Esophagus muscularis mucosa (tissue), 4 donors: ENCODE measurements at regions not wholly inside any gene's neighbourhood (a gene's known extent, or its start where the extent isn't known, plus 50 kb on each side); places are given as distances from the start of the nearest gene placed in this dataset.

ENCODE experiments used
- DNase-seq: peaks from one replicate; pipeline ENCODE4 v3.0.0-alpha.2; 2017; ENCODE audit errors: extremely low spot score
- H3K27ac ChIP-seq, 4 donors: fragments of 200-600 bp; sonication (generic); replicated peaks in 1 of 4; 1 replicate in 3 of 4; 2 replicates in 1 of 4; pipeline ENCODE4 v1.5.1; 2016 to 2019; ENCODE audit warnings: mild to moderate bottlenecking in 1 of 4
- H3K27me3 ChIP-seq, 4 donors: fragments of 200-600 bp; sonication (generic); one replicate each; pipeline versions ENCODE4 v1.5.1 to v1.6.0; 2016 to 2019
- H3K36me3 ChIP-seq, 4 donors: fragments of 200-600 bp; sonication (generic); one replicate each; pipeline ENCODE4 v1.5.1; 2016 to 2019
- H3K4me1 ChIP-seq, 4 donors: fragments of 200-600 bp; sonication (generic); one replicate each; pipeline ENCODE4 v1.5.1; 2016 to 2019
- H3K4me3 ChIP-seq, 4 donors: fragments of 200-600 bp; sonication (generic); 1 replicate in 2 of 4; 2 replicates in 2 of 4; pipeline ENCODE4 v1.5.1; 2016 to 2019; ENCODE audit warnings: mild to moderate bottlenecking in 4 of 4, moderate library complexity in 1 of 4
- H3K9me3 ChIP-seq, 4 donors: fragments of 200-600 bp; sonication (generic); 1 replicate in 3 of 4; 2 replicates in 1 of 4; pipeline ENCODE4 v1.5.1; 2016 to 2019
- EP300 ChIP-seq: sonication (generic); formaldehyde crosslinking; IDR thresholded peaks from one replicate; pipeline ENCODE4 v1.6.1; 2017; ENCODE audit warnings: antibody characterized with exemption
- POLR2A ChIP-seq: fragments of 450-650 bp; IDR thresholded peaks from one replicate; pipeline ENCODE4 v1.6.1; 2017; ENCODE audit warnings: antibody characterized with exemption, moderate library complexity, mild to moderate bottlenecking, low read depth
- POLR2AphosphoS5 ChIP-seq, 2 donors: sonication (generic); formaldehyde crosslinking; IDR thresholded peaks; one replicate each; pipeline ENCODE4 v1.6.1; 2017; ENCODE audit warnings: antibody characterized with exemption in 2 of 2
- WGBS: methylation state at CpG from one replicate; pipeline ENCODE4 v1.1.5; 2018; 5-methylcytosine and 5-hydroxymethylcytosine counted together
- intact Hi-C: fragments of 100-400 bp; cut with DNase I; formaldehyde crosslinking; loops from one replicate; pipeline ENCODE4 v1.15.1; 2023
- TF ChIP-seq, protein P1 (sequence below), 3 experiments: fragments of 200-600 bp in 2 of 3; fragments of 450-650 bp in 1 of 3; sonication (generic) in 2 of 3; IDR thresholded peaks; one replicate each; pipeline ENCODE4 v1.5.1; 2017 to 2019; ENCODE audit warnings: antibody characterized with exemption in 3 of 3, mild to moderate bottlenecking in 2 of 3, moderate library complexity in 1 of 3

DNA sequence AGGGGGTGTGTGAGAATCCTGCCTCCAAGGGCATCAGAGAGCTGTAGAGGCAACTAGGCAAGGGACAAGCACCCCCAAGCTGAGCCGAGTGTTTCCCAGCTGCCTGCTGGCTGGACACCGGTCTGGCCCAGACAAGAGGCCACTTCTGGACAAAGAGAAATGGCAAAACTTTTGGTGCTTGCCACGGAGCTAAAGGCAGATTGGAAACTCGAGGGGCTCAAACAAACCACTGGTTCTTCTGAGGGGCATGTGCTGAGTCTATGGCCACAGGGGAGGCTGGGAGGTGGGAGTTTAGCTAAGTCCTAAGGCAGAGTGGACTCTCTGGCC is 66.5 kb upstream of the INPP5A start:
- DNase-seq = no peak
- Histone ChIP-seq H3K27ac (peak overlapping the region in 3 of 4 donors; percentile 97 to 100 (median 97)), H3K9me3 (peaks cover 0 to 11% (median 0%) of the 10 kb centered on the region in 4 donors), H3K4me3 (no peak overlapping the region), H3K27me3 (no peaks in the 10 kb centered on the region), H3K36me3 (no peaks in the 10 kb centered on the region), H3K4me1 (peaks cover 29 to 51% (median 47%) of the 10 kb centered on the region in 4 donors)
- intact Hi-C loops = no loop called here
- 83% methylated on average over 4 of the region's 4 CpGs for WGBS
- no peak for TF ChIP-seq EP300
- TF ChIP-seq POLR2AphosphoS5 (IDR thresholded peaks at IDR 0.05) = no peak
- TF ChIP-seq, protein P1, sequence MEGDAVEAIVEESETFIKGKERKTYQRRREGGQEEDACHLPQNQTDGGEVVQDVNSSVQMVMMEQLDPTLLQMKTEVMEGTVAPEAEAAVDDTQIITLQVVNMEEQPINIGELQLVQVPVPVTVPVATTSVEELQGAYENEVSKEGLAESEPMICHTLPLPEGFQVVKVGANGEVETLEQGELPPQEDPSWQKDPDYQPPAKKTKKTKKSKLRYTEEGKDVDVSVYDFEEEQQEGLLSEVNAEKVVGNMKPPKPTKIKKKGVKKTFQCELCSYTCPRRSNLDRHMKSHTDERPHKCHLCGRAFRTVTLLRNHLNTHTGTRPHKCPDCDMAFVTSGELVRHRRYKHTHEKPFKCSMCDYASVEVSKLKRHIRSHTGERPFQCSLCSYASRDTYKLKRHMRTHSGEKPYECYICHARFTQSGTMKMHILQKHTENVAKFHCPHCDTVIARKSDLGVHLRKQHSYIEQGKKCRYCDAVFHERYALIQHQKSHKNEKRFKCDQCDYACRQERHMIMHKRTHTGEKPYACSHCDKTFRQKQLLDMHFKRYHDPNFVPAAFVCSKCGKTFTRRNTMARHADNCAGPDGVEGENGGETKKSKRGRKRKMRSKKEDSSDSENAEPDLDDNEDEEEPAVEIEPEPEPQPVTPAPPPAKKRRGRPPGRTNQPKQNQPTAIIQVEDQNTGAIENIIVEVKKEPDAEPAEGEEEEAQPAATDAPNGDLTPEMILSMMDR (IDR thresholded peaks at IDR 0.05) = no peak
- TF ChIP-seq POLR2A = no peak

DNA sequence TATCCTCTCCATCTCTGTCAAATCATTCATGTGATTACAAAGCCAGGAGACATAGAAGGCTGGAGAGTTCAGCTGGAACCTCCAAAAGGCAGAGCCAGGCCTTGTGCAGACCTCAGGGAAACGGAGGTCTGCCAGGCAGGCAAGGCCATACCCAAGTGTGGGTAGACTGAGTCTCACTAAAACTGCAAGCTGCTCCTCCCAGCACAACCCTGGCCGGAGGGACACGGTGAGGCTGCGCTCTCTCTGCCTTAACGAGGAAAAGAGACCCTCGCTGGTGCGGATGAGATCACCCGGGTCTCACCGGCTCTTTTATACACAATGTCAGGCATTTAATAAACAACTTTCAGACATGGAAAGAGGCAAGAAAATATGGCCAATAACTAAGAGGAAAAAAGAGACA is 66.1 kb upstream of the INPP5A start:
- no peak overlapping the region for H3K4me3 ChIP-seq
- no peak for DNase-seq
- no peaks in the 10 kb centered on the region for H3K36me3 ChIP-seq
- WGBS = 90% methylated on average over 8 of the region's 9 CpGs
- intact Hi-C loops = no loop called here
- H3K27ac ChIP-seq = peak overlapping the region in 1 of 4 donors; percentile 97
- H3K27me3 ChIP-seq = no peaks in the 10 kb centered on the region
- H3K9me3 ChIP-seq = peaks cover 0 to 11% (median 0%) of the 10 kb centered on the region in 4 donors
- TF ChIP-seq EP300 = no peak
- TF ChIP-seq, protein P1 (IDR thresholded peaks at IDR 0.05) = no peak
- peaks cover 25 to 47% (median 43%) of the 10 kb centered on the region in 4 donors for H3K4me1 ChIP-seq

DNA sequence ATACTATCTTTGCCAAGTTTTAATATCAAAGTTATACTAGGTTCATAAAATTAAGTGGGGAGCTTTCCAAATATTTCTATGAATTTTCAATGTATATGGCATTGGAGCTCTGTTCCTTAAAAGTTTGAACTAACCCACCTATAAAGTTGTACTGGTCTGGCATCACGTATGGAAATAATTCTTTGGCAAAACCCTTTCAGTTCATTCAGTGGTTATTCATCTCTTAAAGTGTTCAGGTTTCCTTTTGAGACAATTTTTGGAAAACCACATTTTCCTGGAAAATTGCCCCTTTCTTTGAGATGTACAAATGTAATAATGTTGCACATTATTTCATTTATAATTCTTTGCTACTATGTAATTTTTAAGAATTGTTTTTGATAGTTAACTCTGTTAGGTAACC is 62.5 kb upstream of the INPP5A start:
- intact Hi-C loops = no loop called here
- TF ChIP-seq, protein P1 (IDR thresholded peaks at IDR 0.05) = no peak
- no peak for TF ChIP-seq POLR2AphosphoS5 (IDR thresholded peaks at IDR 0.05)
- DNase-seq = no peak
- H3K27me3 ChIP-seq = no peaks in the 10 kb centered on the region
- WGBS = 59% methylated on average over 1 of the region's 1 CpG
- no peak overlapping the region for H3K27ac ChIP-seq
- peaks cover 0 to 11% (median 0%) of the 10 kb centered on the region in 4 donors for H3K9me3 ChIP-seq
- H3K4me3 ChIP-seq = no peak overlapping the region
- H3K36me3 ChIP-seq = no peaks in the 10 kb centered on the region
- H3K4me1 ChIP-seq = peaks cover 0 to 39% (median 32%) of the 10 kb centered on the region in 4 donors

DNA sequence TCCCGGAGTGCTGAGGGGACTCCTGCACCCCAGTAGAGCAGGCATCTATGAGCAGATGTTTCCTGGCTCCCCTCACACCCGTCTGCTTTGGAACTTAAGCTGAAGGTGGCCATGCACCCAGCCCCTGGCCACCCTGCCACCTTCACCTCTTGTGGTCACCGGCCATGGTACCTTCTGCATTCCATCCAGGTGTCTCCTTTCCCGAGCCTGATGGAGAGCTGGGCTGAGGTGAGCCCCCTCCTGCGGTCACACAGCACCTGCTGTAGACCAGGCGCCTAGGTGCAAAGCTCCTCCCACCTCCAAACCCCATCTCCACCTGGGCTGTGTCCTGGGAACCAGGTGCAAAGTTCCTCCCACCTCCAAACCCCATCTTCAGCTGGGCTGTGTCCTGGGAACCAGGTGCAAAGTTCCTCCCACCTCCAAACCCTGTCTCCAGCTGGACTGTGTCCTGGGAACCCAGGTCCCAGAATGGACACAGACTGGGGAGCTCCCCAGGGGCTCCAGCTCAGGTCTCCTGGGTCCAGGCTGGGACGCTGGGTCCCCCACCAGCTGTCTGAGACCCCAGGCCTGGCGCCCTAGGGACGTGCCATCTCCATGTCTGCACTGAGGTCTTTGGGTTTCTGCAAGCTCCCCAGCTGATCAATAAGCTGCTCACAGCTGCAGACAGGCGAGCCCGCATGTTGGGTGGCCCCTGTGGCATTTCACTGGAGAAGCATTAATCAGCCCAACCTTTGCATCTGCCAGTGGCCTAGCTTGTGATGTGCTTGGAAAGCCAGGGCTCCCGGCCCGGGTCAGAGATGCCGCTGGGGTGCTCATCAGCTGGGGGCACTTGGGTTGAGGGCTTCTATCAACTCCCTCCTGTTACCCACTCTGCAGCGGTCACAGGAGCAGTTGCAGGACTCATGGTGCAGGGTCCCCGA is 61.2 kb upstream of the INPP5A start:
- Histone ChIP-seq H3K27me3 (no peaks in the 10 kb centered on the region), H3K4me1 (peaks cover 0 to 41% (median 34%) of the 10 kb centered on the region in 4 donors), H3K4me3 (no peak overlapping the region), H3K9me3 (peaks cover 0 to 7% (median 0%) of the 10 kb centered on the region in 4 donors), H3K27ac (no peak overlapping the region), H3K36me3 (no peaks in the 10 kb centered on the region)
- WGBS = 90% methylated on average over 9 of the region's 16 CpGs
- intact Hi-C loops = no loop called here
- DNase-seq = no peak
- TF ChIP-seq POLR2A (no peak), EP300 (no peak), POLR2AphosphoS5 (IDR thresholded peaks at IDR 0.05) (no peak)
- TF ChIP-seq, protein P1 (IDR thresholded peaks at IDR 0.05) = no peak

DNA sequence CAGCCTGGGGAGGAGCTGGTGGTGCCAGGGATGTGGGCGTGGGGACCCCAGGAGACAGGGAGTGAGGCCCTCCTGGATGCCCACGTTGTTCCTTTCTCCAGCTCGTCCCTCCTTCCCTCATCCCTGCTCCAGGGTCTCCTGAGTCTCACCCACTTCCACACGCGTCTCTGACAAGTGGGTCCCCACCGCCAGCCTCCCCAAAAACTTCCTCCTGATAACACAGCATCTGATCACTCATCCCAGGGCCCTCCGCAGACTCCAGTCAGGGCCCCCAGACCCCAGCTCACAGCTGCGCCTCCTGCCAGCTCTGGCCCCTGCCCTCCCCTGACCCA is 60.6 kb upstream of the INPP5A start:
- peaks cover 0 to under 1% (median 0%) of the 10 kb centered on the region in 4 donors for H3K9me3 ChIP-seq
- peaks cover 4 to 47% (median 40%) of the 10 kb centered on the region in 4 donors for H3K4me1 ChIP-seq
- H3K36me3 ChIP-seq = no peaks in the 10 kb centered on the region
- no peak for DNase-seq
- TF ChIP-seq, protein P1 (IDR thresholded peaks at IDR 0.05) = no peak
- TF ChIP-seq EP300 (no peak), POLR2A (no peak), POLR2AphosphoS5 (IDR thresholded peaks at IDR 0.05) (no peak)
- H3K4me3 ChIP-seq = no peak overlapping the region
- no peaks in the 10 kb centered on the region for H3K27me3 ChIP-seq
- no peak overlapping the region for H3K27ac ChIP-seq
- WGBS = 93% methylated on average over 8 of the region's 8 CpGs
- intact Hi-C loops = no loop called here
